ENCODE measurements at regions not wholly inside any gene's neighbourhood (a gene's known extent, or its start where the extent isn't known, plus 50 kb on each side); places are given as distances from the start of the nearest gene placed in this dataset.
"Not testable (repeated sequence)": the region's sequence is repeated elsewhere in the genome, so short reads cannot be mapped to it uniquely, and the experiment has no call there.

- no peak for DNase-seq (ENCODE audit: low read depth)
Measured at GRCh38 chr11:69904974-69905535, 85.8 kb upstream of the FGF3 start.

- no peak for DNase-seq (ENCODE audit: low read depth)
Measured at GRCh38 chr11:69905611-69906452, 86.6 kb upstream of the FGF3 start.

- no peak for DNase-seq (ENCODE audit: low read depth)
Measured at GRCh38 chr11:69906453-69906907, 87.3 kb upstream of the FGF3 start.

GRCh38 chr11:69907611-69908010, 88.4 kb upstream of the FGF3 start:
- DNase-seq (ENCODE audit: low read depth): no peak

GRCh38 chr11:69908511-69909220, 89.5 kb upstream of the FGF3 start:
- DNase-seq (ENCODE audit: low read depth): no peak

GRCh38 chr11:69909561-69910518, 90.6 kb upstream of the FGF3 start:
- DNase-seq (ENCODE audit: low read depth): peak; percentile 32

- no peak for DNase-seq (ENCODE audit: low read depth)
Measured at GRCh38 chr11:69910519-69911309, 91.5 kb upstream of the FGF3 start.

- DNase-seq (ENCODE audit: low read depth): no peak
Measured at GRCh38 chr11:69911310-69912160, 92.3 kb upstream of the FGF3 start.

- DNase-seq (ENCODE audit: low read depth): no peak
Measured at GRCh38 chr11:69912161-69912910, 93.1 kb upstream of the FGF3 start.

GRCh38 chr11:69912911-69913451, 93.8 kb upstream of the FGF3 start:
- DNase-seq (ENCODE audit: low read depth): no peak

GRCh38 chr11:69913591-69914285, 94.5 kb upstream of the FGF3 start:
- no peak for DNase-seq (ENCODE audit: low read depth)

- no peak for DNase-seq (ENCODE audit: low read depth)
Measured at GRCh38 chr11:69914286-69915150, 95.3 kb upstream of the FGF3 start.

GRCh38 chr11:69915151-69915500, 95.9 kb upstream of the FGF3 start:
- no peak for DNase-seq (ENCODE audit: low read depth)

- DNase-seq (ENCODE audit: low read depth): peak; percentile 67
Measured at GRCh38 chr11:69915501-69916250, 96.5 kb upstream of the FGF3 start.

GRCh38 chr11:69916251-69916649, 97.0 kb upstream of the FGF3 start:
- DNase-seq (ENCODE audit: low read depth): not testable (repeated sequence)

GRCh38 chr11:69916806-69917387, 97.7 kb upstream of the FGF3 start:
- no peak for DNase-seq (ENCODE audit: low read depth)

Measured in forelimb muscle (tissue), 1 donor.